ENCODE measurements at regions not wholly inside any gene's neighbourhood (a gene's known extent, or its start where the extent isn't known, plus 50 kb on each side); places are given as distances from the start of the nearest gene placed in this dataset.

GRCh38 chr6:122887941-122888340, 98.9 kb downstream of the SMPDL3A start:
- no peak overlapping the region for H4K91ac ChIP-seq (replicated peaks; ENCODE audit: insufficient read length, low read length)
- no peak overlapping the region for H3K23ac ChIP-seq (ENCODE audit: insufficient read length)
- H2BK5ac ChIP-seq (ENCODE audit: low read depth, low read length), result no peak overlapping the region
- H2BK15ac ChIP-seq (ENCODE audit: low read length), result no peak overlapping the region
- no peak overlapping the region for H3K9ac ChIP-seq (replicated peaks in 1 of 4; ENCODE audit: extremely low read depth in 1 of 4, low read depth in 3 of 4, low read length in 3 of 4)
- no peak overlapping the region for H4K8ac ChIP-seq (ENCODE audit: extremely low read depth, insufficient read depth, low read length)
- FAIRE-seq (no peak), DNase-seq (ENCODE audit: low read depth in 1 of 2, low spot score in 2 of 2) (no peak)
- no peaks in the 10 kb centered on the region; a peak in 1 of 7 replicates for H3K4me1 ChIP-seq (replicated peaks in 1 of 4; ENCODE audit: control insufficient read depth in 3 of 4, insufficient read depth in 4 of 4, low read length in 3 of 4)
- H3K36me3 ChIP-seq (ENCODE audit: control insufficient read depth in 2 of 4, insufficient read depth in 4 of 4, low read length in 3 of 4), result no peaks in the 10 kb centered on the region
- no peak overlapping the region for H3K27ac ChIP-seq (ENCODE audit: low read depth, low read length)
- 0 out of 4 replicates have a peak, but pooled peaks cover 0 to 3% of the 10 kb centered on the region in 2 experiments for H3K9me3 ChIP-seq (ENCODE audit: insufficient read depth in 2 of 2, low read depth in 1 of 2, low read length in 1 of 2)
- no peak overlapping the region for H2BK20ac ChIP-seq (ENCODE audit: low read length)
- no peak overlapping the region for H4K5ac ChIP-seq (ENCODE audit: insufficient read length, low read depth, low read length)
- H2AK5ac ChIP-seq (ENCODE audit: low read depth, low read length), result no peak overlapping the region
- H3K79me2 ChIP-seq (ENCODE audit: control insufficient read depth in 1 of 2, insufficient read depth in 2 of 2, low read length in 2 of 2), result no peaks in the 10 kb centered on the region
- no peak overlapping the region for H3K14ac ChIP-seq (ENCODE audit: insufficient read length)
- H2AFZ ChIP-seq (ENCODE audit: low read length), result no peak overlapping the region
- CTCF ChIA-PET (ENCODE audit: partially characterized antibody), result interaction anchor here (1.0 to 1.1 kb wide), 2 partner anchors 9 to 59 kb away, joined by 3 read pairs; no protein-coding TSS in a partner anchor
- TF ChIP-seq CHD2 (IDR thresholded peaks at IDR 0.05; ENCODE audit: low read length) (no peak), KDM1A (IDR thresholded peaks at IDR 0.05; ENCODE audit: borderline replicate concordance, low read length) (no peak), USF2 (IDR thresholded peaks at IDR 0.05; ENCODE audit: low read length) (no peak), SP1 (IDR thresholded peaks at IDR 0.05; ENCODE audit: low read depth, low read length) (no peak)
- no peak overlapping the region for H2BK12ac ChIP-seq (ENCODE audit: low read depth, low read length)
- POLR2A ChIA-PET (ENCODE audit: partially characterized antibody), result no interaction called here
- H3K23me2 ChIP-seq (ENCODE audit: low read depth, low read length), result no peaks in the 10 kb centered on the region
- no peak overlapping the region for H2BK120ac ChIP-seq (replicated peaks; ENCODE audit: low read depth, low read length)
- no peaks in the 10 kb centered on the region for H3K27me3 ChIP-seq (replicated peaks in 1 of 4; ENCODE audit: control insufficient read depth in 3 of 4, extremely low read depth in 1 of 4, insufficient read depth in 3 of 4, low read length in 3 of 4)
- no peak overlapping the region for H3K4ac ChIP-seq (replicated peaks; ENCODE audit: insufficient read length, low read depth, low read length)
- H3K79me1 ChIP-seq (ENCODE audit: low read depth, low read length), result no peaks in the 10 kb centered on the region
- no peak overlapping the region for H3K56ac ChIP-seq (replicated peaks; ENCODE audit: insufficient read length, low read depth, low read length)
- no peaks in the 10 kb centered on the region for H4K20me1 ChIP-seq (replicated peaks in 1 of 2; ENCODE audit: control insufficient read depth in 1 of 2, insufficient read depth in 2 of 2, low read length in 2 of 2)
- H3K18ac ChIP-seq (ENCODE audit: extremely low read depth, low read length), result no peak overlapping the region
- H3K4me2 ChIP-seq (ENCODE audit: insufficient read depth in 1 of 2, low read depth in 2 of 2, low read length in 2 of 2), result no peak overlapping the region
- no peak overlapping the region for H3K4me3 ChIP-seq (ENCODE audit: extremely low read depth in 1 of 4, insufficient read depth in 2 of 4, low read depth in 3 of 4, low read length in 4 of 4)

Measured in H1 (cell line).